Putamen (tissue), 1 donor: ENCODE measurements at regions not wholly inside any gene's neighbourhood (a gene's known extent, or its start where the extent isn't known, plus 50 kb on each side); places are given as distances from the start of the nearest gene placed in this dataset.

Experiments
- DNase-seq: peaks from one replicate; pipeline ENCODE4 v3.0.0-alpha.2; 2016; ENCODE audit warnings: low spot score

GRCh38 chr11:92276773-92277172 is 52.2 kb downstream of the FAT3 start:
- no peak for DNase-seq

GRCh38 chr11:92277871-92278270 is 53.3 kb downstream of the FAT3 start:
- DNase-seq: no peak

DNA sequence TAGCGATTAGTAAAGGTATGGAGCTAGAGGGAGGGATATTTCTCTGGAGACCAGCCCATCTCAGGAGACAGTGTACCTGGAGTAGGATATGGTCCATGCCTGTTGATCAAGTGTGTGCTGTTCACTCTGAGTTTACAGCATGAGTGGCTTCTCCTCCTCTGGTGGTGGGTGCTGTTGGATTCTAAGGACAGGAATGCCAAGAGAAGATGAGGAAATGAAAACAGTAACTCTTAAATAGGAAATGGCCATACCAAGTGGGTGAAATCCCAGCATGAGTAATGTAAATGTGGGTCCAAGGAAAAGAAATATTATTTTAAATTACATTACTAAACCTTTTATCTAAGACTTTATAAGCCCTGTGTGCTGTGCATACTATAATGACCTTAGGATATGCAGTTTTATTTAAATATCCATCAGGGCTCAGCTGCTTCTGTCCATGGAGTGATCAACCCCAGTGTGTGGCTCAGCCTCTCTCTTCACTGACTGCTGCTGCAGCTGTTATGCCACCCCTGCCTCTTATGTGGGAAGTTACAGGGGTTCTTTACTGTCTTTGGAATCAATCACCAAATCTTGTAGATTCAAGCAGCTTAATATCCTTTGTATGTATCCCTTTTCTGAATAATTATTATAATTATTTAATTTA is 54.3 kb downstream of the FAT3 start:
- DNase-seq: no peak

DNA sequence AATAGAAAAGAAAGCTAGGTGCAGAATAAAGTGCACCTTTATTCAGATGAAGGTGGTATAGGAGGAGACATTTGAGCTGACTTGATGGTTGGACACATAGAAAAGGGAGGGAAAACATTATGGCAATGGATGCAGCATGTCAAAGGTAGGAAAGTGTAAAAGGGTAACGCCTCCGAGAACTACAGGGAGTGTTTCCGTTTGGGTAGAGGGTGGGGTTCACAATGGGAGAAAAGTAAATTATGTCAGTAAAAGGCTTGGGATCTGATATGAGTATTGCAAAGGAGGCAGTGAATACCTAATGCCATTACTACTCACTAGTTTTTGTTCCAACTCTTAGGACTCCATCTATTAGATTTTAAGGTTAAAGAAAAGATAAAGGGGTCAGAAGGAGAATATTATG is 59.5 kb downstream of the FAT3 start:
- DNase-seq: no peak

GRCh38 chr11:92284558-92284957 is 59.9 kb downstream of the FAT3 start:
- no peak for DNase-seq

DNA sequence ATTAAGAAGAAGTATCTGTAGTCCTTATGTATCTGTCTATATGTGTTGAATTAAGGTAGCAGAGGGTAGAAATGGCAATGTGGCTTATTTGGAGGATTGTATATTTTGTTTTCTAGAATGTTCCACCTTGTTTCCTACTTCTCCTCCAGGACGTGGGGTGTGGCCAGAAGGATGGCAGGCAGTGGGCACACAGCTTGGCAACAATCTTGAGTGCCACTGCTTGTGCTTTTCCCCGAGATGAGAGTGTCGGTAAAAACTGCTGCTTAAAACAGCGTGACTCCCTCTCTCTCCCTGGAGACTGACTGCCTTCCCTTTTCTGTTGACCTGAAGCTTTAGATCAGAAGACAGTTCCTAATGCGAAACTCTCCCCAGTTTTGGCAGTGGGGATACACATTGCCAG is 61.2 kb downstream of the FAT3 start:
- no peak for DNase-seq

DNA sequence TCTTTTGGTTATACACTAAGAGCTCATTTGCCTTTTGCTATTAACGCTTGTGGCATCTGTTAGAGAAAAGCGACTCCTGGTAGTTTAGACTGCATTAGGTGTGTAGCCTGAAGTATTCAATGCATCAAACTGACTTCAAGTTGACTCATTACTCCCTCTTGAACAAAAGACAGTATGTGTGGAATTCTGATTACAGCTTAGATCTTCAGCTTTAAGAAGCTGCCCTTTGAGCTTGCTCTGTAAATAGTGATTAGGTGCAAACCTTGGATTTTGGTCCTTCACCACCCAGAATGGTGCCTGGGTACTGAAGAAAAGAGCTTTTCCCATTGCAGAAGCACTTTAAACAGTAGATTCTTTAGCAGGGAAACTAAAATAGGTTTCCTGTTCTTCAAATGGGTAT is 62.1 kb downstream of the FAT3 start:
- DNase-seq: no peak

- no peak for DNase-seq
These were observed 70.8 kb downstream of the FAT3 start for GRCh38 chr11:92295175-92296137.

DNA sequence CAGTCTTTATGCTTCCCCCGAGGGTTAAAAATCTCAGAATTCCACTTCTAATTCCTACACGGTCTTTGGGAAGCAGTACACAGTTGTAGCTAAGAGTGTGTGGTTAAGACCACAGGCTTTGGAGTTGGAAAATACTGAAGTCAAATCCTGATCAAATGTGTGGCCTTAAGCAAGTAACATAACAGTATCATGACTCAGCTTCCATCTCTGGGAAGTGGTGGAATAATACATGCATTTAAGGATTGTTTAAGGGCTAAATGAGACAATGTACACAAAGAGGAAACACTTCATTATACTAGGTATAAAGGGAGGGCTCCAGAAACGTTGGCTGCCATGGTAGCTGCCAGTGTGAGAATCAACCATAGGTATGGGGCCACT is 71.5 kb downstream of the FAT3 start:
- DNase-seq: no peak

DNA sequence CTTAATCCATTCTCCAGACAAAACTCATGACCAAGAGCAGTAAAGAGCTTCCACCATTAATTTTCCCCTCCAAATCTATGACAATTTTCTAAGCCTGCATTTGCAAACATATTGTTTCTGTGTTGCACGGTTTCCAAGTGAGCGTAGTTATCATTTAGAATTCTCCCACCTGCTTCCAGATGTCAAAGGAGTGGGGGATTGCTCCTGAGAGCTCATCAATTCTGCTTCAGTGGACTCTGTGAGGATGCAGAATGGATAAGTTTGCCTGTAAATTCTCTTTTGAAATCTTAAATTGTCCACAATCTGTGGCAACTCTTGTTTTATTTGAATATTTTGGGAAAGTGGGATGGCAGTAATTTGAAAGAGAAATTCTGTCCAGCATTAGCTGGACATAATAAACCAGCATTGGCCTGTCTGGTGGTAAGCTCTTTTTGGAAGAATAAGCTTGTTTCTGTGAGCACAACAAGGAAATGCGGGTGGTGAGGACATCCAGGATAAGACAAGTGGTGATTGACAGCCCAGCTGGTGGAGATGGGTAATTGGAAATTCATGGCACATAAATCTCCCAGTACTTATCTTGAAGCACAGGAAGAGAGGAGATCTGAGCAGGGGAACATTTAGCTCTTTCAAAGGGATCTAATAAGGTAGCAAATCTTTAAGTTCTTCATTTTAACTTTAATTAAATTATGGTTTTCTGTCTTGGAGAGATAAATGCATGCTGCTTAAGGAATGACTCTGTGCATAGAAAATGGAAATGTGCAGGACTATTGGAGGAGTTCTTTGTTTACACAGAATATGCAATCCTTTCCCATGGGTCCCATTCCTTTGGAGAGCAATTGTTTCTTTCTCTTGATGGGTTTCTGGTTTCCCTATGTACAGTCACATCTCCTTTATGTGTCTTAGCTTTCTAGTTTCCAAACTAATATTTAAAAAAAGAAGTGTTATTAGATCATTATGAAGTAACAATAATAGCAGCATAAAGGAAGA is 73.2 kb downstream of the FAT3 start:
- no peak for DNase-seq

DNA sequence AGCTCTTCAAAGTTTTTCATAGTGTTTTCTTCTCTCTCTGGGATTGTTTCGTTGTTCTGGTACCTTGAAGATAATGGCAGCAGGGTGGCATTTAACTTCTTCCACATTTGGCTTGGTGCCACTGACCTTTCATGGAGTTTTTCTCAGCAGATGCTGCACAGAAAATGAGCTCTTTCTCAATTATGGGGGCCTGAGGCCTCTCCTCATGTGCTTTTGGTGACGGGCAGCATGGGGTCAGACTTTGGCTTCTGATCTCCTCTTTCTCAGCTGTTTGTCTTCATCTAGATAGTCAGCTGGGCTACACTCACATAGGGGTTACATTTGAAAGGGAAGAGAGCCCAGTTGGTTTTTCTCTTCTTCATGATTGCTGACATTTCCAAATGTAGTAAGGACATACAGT is 76.3 kb downstream of the FAT3 start:
- no peak for DNase-seq

- peak; percentile 57 for DNase-seq
These were observed 78.2 kb downstream of the FAT3 start for GRCh38 chr11:92302770-92303169.

- no peak for DNase-seq
These were observed 79.7 kb downstream of the FAT3 start for GRCh38 chr11:92304271-92304670.

- DNase-seq: no peak
These were observed 82.4 kb downstream of the FAT3 start for GRCh38 chr11:92306966-92307510.

- DNase-seq: no peak
These were observed 83.7 kb downstream of the FAT3 start for GRCh38 chr11:92308366-92308765.

- no peak for DNase-seq
These were observed 87.2 kb downstream of the FAT3 start for GRCh38 chr11:92311616-92312449.

GRCh38 chr11:92313784-92314183 is 89.2 kb downstream of the FAT3 start:
- no peak for DNase-seq

- peak; percentile 17 for DNase-seq
These were observed 89.9 kb downstream of the FAT3 start for GRCh38 chr11:92314499-92314898.

- no peak for DNase-seq
These were observed 91.6 kb downstream of the FAT3 start for GRCh38 chr11:92316106-92316809.

- no peak for DNase-seq
These were observed 92.6 kb downstream of the FAT3 start for GRCh38 chr11:92317222-92317621.
